Right cardiac atrium (tissue), 5 donors: ENCODE measurements at regions not wholly inside any gene's neighbourhood (a gene's known extent, or its start where the extent isn't known, plus 50 kb on each side); places are given as distances from the start of the nearest gene placed in this dataset.

ENCODE experiments used
- ATAC-seq, 2 donors: fragments of 200-7000 bp; cut with Tn5 transposase; one replicate each; pipeline versions ENCODE4 v1.8.0 to v1.9.1; 2020; ENCODE audit warnings: moderate library complexity in 2 of 2, mild to moderate bottlenecking in 1 of 2
- DNase-seq, 3 donors: peaks; one replicate each; pipeline ENCODE4 v3.0.0-alpha.2; 2020
- H3K27ac ChIP-seq: one replicate; pipeline ENCODE4 v1.5.1; 2013; ENCODE audit warnings: mild to moderate bottlenecking, low read length, control low read depth, moderate library complexity
- H3K27me3 ChIP-seq: one replicate; pipeline ENCODE4 v1.6.1; 2013; ENCODE audit not compliant: control insufficient read depth, insufficient read depth
- H3K4me1 ChIP-seq: one replicate; pipeline ENCODE4 v1.6.1; 2013; ENCODE audit warnings: low read length; ENCODE audit not compliant: control insufficient read depth, insufficient read depth
- H3K4me3 ChIP-seq: one replicate; pipeline ENCODE4 v1.5.1; 2013; ENCODE audit warnings: low read length, control low read depth
- H3K9me3 ChIP-seq: one replicate; pipeline ENCODE4 v1.6.1; 2013; ENCODE audit warnings: low read length; ENCODE audit not compliant: control insufficient read depth
- WGBS: extraction: QIAGEN DNeasy Blood & Tissue Kit; methylation state at CpG from one replicate; pipeline ENCODE4 v1.1.7; 2013; 5-methylcytosine and 5-hydroxymethylcytosine counted together
- intact Hi-C, 4 donors: fragments of 100-400 bp; cut with DNase I; formaldehyde crosslinking; loops; one replicate each; pipeline versions ENCODE4 v1.11.0 to v1.14.0; 2022 to 2023
- donor health status: healthy with polysubstance abuse.
- donor health status: DM: no; HTN: yes; CAD: no.
- donor health status: DM: no; HTN: no; CAD: no.
- donor health status: DM: no; HTN: yes; CAD: no; lungs with severe emphysema.
- donor health status: DM: yes; HTN: yes; CAD: no.

DNA sequence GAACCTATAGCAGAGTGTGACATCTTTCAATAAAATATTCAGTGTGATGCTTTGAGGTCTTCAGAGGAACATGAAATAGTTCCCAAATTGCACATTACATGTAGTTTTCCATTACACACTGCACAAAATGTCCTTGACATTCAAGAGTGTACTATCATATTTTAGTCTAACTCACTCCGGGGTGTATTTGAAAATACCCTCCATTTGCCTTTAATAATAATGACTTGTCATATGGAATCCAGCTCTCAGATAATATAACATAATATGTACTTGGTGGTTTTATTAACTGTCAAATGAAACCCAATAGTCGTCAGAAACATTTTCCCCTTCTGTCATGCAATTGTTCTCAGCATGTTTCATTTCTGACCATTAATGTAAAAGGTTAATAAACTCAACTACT lies 176.7 kb upstream of the CDH19 start:
- no peaks in the 10 kb centered on the region for H3K9me3 ChIP-seq
- DNase-seq (no peak), ATAC-seq (no peak)
- H3K27ac ChIP-seq: no peak overlapping the region
- H3K4me3 ChIP-seq: no peak overlapping the region
- WGBS: 77% methylated on average over 2 of the region's 2 CpGs
- intact Hi-C loops: no loop called here
- H3K4me1 ChIP-seq: no peaks in the 10 kb centered on the region
- H3K27me3 ChIP-seq: no peaks in the 10 kb centered on the region

DNA sequence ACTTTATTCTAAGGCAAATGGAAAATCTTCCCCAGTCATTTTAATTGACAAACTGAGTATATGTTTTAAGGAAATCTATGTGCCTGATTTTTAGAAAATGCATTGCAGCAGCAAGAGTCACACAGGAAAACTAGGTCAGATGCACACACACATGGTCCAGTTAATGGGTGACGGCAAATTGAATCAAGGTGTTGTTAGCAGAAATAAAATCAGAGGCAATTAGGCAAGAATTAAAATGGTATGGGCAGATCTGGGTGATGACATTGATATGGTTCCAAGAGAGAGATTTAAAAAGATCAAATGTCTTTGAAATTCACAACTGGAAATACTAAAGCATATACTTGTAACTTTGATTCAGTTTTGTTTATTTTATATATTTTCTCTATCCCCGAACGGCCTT lies 174.2 kb upstream of the CDH19 start:
- WGBS: 84% methylated on average over 3 of the region's 3 CpGs
- Histone ChIP-seq H3K27ac (no peak overlapping the region), H3K4me3 (no peak overlapping the region), H3K4me1 (no peaks in the 10 kb centered on the region), H3K9me3 (no peaks in the 10 kb centered on the region), H3K27me3 (no peaks in the 10 kb centered on the region)
- no peak for DNase-seq
- no peak for ATAC-seq
- intact Hi-C loops: no loop called here

DNA sequence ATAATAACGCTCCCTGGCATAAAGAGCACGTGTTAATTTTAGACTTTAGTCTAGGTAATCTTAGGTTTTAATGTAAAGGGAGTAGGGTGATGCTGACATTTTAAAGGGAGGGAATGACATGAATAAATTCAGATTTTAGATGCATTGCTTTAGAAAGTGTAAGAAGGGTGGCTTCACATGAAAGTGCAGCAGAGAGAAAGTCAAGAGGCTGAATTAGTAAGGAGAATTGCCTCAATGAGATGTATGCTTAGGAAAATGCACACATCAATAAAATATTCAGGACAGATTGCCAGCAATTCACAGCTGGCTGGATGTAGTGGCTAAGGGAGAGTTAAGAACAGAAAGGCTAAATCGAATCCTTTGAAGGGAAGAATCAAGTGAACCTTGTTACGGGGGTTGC lies 165.5 kb upstream of the CDH19 start:
- Histone ChIP-seq H3K4me3 (no peak overlapping the region), H3K4me1 (no peaks in the 10 kb centered on the region), H3K9me3 (no peaks in the 10 kb centered on the region), H3K27me3 (no peaks in the 10 kb centered on the region), H3K27ac (no peak overlapping the region)
- WGBS: 71% methylated on average over 4 of the region's 4 CpGs
- DNase-seq (no peak), ATAC-seq (no peak)
- intact Hi-C loops: no loop called here

DNA sequence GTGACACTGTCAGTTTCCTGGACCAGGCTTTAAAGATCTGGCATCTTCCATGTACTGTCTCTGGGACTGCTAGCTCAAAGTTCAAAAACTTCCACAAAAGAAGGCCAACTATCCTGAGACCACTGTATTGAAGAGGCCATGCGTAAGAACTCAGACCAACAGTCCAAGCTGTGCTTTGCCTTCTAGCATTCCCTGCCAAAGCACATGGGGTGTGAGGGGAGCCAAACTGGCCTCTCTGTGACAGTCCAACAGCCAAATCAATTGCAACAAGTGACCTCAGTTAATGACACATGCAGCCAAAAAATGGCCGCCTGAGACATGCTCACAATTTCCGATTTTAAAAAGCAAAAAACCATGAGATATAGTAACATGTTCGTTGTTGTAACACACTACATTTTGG lies 160.3 kb upstream of the CDH19 start:
- no peak overlapping the region for H3K27ac ChIP-seq
- H3K4me3 ChIP-seq: no peak overlapping the region
- H3K4me1 ChIP-seq: no peaks in the 10 kb centered on the region
- H3K9me3 ChIP-seq: no peaks in the 10 kb centered on the region
- ATAC-seq: peak; percentile 94 to 99
- 63% methylated on average over 4 of the region's 4 CpGs for whole genome bisulfite sequencing
- intact Hi-C loops: no loop called here
- peak; percentile 66 to 86 (median 70) for DNase-seq
- no peaks in the 10 kb centered on the region for H3K27me3 ChIP-seq

DNA sequence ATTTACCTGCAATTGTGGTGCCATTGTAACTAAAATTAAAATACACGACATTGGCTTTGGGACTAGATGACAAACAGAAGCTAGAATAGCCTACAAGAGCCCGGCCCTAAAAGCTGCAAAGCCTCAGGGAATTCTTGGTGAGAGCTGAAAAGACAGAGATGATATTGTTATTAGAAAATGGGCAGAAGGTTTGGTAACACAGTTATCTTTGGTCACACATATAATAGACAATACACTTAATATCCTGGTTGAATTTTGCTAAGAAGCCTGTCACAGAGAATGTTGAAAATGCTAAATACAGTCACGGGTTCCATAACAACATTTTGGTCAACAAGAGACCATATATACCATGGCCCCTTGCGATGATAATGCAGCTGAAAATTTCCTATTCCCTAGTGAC lies 157.3 kb upstream of the CDH19 start:
- no peak overlapping the region for H3K4me3 ChIP-seq
- ATAC-seq (no peak), DNase-seq (no peak)
- H3K27me3 ChIP-seq: no peaks in the 10 kb centered on the region
- no peaks in the 10 kb centered on the region for H3K4me1 ChIP-seq
- WGBS: 82% methylated on average over 4 of the region's 4 CpGs
- intact Hi-C loops: no loop called here
- no peaks in the 10 kb centered on the region for H3K9me3 ChIP-seq
- no peak overlapping the region for H3K27ac ChIP-seq

DNA sequence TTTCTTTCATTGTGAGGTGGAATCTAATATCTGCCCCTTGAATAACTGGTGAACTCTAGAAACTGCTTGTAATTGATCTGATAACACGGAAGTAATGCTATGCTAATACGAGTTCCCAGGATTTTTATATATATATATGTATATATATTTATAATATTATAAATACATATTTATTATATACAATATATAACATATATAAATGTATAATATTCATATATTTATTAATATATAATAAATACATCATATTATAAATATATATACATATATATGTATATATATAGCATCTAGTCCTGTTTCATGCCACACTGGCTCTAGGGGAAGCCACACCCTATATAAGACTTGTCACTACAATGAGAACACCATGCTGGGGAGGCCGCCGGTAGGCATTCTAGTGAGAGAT lies 156.7 kb upstream of the CDH19 start:
- DNase-seq (no peak), ATAC-seq (no peak)
- WGBS: 94% methylated on average over 4 of the region's 4 CpGs
- intact Hi-C loops: no loop called here
- Histone ChIP-seq H3K4me1 (no peaks in the 10 kb centered on the region), H3K27me3 (no peaks in the 10 kb centered on the region), H3K4me3 (no peak overlapping the region), H3K9me3 (no peaks in the 10 kb centered on the region), H3K27ac (no peak overlapping the region)

DNA sequence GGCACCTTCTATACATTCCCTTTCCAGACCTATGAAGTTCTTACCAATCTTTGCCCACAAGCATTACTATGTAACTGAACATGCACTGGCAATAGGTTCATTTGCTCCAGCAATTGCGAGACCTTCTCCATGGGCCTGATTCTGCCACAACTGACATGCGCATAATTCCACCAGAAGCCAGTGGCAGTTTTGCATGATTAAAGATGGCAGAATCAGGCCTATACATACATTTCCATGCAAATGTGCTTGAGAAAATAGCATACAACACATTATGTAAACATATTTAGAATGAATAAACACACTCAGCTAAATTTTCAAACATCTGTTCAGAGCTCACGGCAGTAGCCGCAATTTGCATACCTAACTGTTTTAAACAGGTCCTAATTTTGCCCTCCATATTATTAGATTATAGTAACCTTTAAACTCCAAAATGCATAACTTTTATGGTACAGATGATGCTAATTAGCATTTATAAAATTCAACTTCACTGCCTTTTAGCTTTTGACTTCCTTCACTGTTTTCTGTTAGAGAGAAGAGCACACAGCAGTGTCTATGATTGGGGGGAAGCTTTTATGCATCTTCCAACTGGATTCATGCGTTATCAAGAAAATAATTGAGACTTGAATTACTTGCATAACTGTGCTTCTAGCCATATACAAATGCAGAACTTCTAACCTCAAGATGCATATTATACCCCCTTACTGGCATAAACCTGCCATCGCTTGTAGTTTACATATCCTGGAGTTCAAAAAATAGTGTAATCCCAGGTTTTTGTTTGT lies 155.3 kb upstream of the CDH19 start:
- Histone ChIP-seq H3K4me1 (no peaks in the 10 kb centered on the region), H3K27me3 (no peaks in the 10 kb centered on the region), H3K27ac (no peak overlapping the region), H3K4me3 (no peak overlapping the region), H3K9me3 (no peaks in the 10 kb centered on the region)
- intact Hi-C loops: no loop called here
- DNase-seq (no peak), ATAC-seq (no peak)
- WGBS: 94% methylated on average over 6 of the region's 6 CpGs

DNA sequence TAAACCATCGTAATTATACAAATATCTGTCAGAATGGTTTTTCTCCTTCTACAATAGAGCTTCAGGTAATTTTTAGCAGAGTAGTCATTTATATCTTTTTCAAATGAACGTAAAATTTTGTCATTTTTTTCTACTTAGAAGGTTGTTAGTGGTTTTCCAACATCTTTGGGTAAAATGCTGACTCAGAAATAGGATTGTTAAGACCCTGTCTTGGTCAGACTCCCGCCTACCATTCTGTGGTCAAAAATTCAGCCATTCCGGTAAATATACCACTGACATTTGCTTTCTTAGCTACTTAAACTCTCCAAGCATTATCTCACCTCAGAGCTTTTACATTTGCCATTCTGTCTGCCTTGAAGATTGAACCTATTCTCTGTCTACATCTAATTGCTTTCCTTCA lies 154.1 kb upstream of the CDH19 start:
- no peak overlapping the region for H3K4me3 ChIP-seq
- ATAC-seq (no peak), DNase-seq (no peak)
- 81% methylated on average over 4 of the region's 4 CpGs for WGBS
- no peaks in the 10 kb centered on the region for H3K9me3 ChIP-seq
- no peaks in the 10 kb centered on the region for H3K27me3 ChIP-seq
- no peaks in the 10 kb centered on the region for H3K4me1 ChIP-seq
- no peak overlapping the region for H3K27ac ChIP-seq
- intact Hi-C loops: no loop called here

DNA sequence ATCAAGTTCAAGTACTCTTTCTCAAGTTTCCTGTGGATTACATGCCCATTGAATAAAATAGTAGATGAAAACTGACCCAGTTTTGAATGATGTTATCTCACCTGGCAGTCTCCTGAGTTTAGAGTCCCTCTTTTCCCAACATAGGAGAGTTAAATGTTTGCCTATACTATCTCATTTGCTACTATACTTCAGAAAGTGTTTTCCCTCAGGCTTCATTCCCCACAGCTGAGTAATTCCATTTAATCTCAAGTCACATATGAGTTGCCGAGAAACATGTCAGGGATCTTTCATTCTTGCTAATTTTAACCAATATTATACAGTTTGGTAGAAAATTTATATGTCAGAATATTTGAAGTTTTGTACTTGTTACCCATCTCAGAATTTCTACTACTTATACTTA lies 150.4 kb upstream of the CDH19 start:
- H3K4me1 ChIP-seq: no peaks in the 10 kb centered on the region
- no peak for DNase-seq
- H3K27ac ChIP-seq: no peak overlapping the region
- ATAC-seq: no peak
- intact Hi-C loops: no loop called here
- H3K27me3 ChIP-seq: no peaks in the 10 kb centered on the region
- no peak overlapping the region for H3K4me3 ChIP-seq
- no peaks in the 10 kb centered on the region for H3K9me3 ChIP-seq
- WGBS: 79% methylated on average over 1 of the region's 1 CpG

DNA sequence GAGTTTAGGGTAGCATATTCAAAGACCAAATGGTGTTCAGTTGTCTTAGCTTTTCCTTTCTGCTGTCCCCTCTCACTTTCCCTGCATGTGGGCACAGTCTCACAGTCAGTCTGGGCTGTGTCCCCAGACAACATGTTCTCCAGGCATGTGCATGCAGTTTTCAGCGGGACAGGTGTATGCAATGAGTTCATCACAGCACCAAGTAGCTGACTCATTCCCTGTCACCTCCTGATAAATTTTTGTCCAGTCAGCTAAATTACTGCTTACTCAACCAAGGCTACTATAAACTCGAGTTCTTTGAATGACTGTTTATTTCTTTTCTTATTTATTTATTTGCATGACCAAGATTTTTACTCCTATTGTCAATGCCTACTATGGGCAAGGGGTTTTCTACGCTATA lies 148.8 kb upstream of the CDH19 start:
- no peaks in the 10 kb centered on the region for H3K9me3 ChIP-seq
- no peak overlapping the region for H3K27ac ChIP-seq
- no peak for DNase-seq
- H3K27me3 ChIP-seq: no peaks in the 10 kb centered on the region
- 78% methylated on average over 3 of the region's 3 CpGs for WGBS
- no peaks in the 10 kb centered on the region for H3K4me1 ChIP-seq
- H3K4me3 ChIP-seq: no peak overlapping the region
- no peak for ATAC-seq
- intact Hi-C loops: no loop called here

DNA sequence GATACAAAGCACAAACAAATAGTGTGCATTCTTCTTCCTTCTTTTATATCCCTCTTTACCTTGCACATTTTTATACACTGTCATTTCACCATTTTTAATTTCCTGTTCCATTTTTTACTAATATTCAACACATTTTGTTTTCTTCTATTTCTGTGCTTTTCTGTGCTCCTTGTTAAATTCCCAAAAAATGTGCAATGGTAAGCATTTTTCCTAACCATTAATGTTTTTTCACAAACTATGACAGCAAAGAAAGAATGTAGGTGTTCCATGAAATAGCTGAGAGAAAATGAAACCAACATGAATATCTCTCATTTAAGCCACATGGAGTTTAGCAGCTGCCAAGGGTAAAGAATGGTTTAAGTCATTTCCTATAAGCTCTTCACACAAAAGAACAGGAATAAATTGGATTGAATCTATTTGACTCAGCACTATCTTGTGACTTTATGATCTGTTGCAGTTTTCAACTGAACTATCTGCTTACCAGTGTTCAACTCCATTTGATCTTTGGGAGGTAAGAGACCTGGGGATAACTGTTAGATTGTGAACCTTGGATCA lies 145.7 kb upstream of the CDH19 start:
- Histone ChIP-seq H3K4me1 (no peaks in the 10 kb centered on the region), H3K27me3 (no peaks in the 10 kb centered on the region), H3K9me3 (no peaks in the 10 kb centered on the region), H3K4me3 (no peak overlapping the region), H3K27ac (no peak overlapping the region)
- intact Hi-C loops: no loop called here
- DNase-seq (no peak), ATAC-seq (no peak)

DNA sequence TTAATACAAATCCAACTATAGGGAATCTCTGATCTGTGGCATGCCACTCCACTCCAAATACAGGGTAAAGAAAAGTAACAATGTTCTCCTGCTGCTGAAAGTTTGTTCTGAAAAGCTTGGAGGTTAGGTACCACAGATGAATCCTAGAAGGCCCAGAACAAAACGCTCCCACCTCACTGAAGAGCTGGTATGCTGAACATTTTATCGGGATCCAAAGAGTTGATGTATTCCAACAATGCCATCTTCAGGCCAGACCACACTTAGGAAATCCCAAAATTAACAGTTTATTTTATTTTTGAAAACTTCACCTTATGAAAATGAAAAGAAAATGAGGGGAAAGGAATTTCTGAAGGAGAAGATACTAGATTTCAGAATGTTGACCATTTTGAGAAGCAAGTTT lies 145.1 kb upstream of the CDH19 start:
- no peaks in the 10 kb centered on the region for H3K9me3 ChIP-seq
- intact Hi-C loops: no loop called here
- no peak overlapping the region for H3K27ac ChIP-seq
- ATAC-seq (peak; percentile 55 to 71), DNase-seq (no peak)
- H3K27me3 ChIP-seq: no peaks in the 10 kb centered on the region
- no peaks in the 10 kb centered on the region for H3K4me1 ChIP-seq
- no peak overlapping the region for H3K4me3 ChIP-seq
- WGBS: 22% methylated on average over 2 of the region's 2 CpGs
